ENCODE measurements at regions not wholly inside any gene's neighbourhood (a gene's known extent, or its start where the extent isn't known, plus 50 kb on each side); places are given as distances from the start of the nearest gene placed in this dataset.

DNA sequence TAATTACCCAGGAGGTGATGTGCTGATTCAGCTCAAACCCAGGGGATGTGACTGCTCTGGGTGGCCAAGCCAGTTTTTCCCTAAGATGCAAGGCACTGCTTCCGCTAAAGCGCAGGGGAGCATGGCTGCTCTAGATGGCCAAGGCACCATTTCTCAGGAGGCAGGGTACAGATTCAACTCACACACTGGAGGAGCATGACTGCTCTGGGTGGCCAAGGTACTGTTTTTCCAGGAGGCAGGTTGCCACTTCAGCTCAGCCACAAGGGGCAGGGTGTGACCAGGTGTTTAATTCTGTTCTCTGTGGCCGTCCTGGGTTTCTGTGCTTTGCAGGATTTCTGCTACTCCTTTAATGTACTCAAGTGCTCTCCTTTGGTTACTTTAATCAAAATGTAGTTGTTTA, 659.3 kb upstream of the ARRDC4 start:
- no peak overlapping the region for H3K27ac ChIP-seq
- in situ Hi-C loops (cut with HindIII; ENCODE audit: low pct_ligation_motif_present, low sequenced_read_pairs) = no loop called here
- no peaks in the 10 kb centered on the region for H3K27me3 ChIP-seq (replicated peaks)
- no peak for DNase-seq
- no peaks in the 10 kb centered on the region for H3K36me3 ChIP-seq (replicated peaks)
- no peak overlapping the region for H3K4me3 ChIP-seq (ENCODE audit: low read depth, low read length)
- TF ChIP-seq, protein P1, sequence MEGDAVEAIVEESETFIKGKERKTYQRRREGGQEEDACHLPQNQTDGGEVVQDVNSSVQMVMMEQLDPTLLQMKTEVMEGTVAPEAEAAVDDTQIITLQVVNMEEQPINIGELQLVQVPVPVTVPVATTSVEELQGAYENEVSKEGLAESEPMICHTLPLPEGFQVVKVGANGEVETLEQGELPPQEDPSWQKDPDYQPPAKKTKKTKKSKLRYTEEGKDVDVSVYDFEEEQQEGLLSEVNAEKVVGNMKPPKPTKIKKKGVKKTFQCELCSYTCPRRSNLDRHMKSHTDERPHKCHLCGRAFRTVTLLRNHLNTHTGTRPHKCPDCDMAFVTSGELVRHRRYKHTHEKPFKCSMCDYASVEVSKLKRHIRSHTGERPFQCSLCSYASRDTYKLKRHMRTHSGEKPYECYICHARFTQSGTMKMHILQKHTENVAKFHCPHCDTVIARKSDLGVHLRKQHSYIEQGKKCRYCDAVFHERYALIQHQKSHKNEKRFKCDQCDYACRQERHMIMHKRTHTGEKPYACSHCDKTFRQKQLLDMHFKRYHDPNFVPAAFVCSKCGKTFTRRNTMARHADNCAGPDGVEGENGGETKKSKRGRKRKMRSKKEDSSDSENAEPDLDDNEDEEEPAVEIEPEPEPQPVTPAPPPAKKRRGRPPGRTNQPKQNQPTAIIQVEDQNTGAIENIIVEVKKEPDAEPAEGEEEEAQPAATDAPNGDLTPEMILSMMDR (IDR thresholded peaks at IDR 0.05; ENCODE audit: low read depth, low read length, missing control alignments) = no peak

DNA sequence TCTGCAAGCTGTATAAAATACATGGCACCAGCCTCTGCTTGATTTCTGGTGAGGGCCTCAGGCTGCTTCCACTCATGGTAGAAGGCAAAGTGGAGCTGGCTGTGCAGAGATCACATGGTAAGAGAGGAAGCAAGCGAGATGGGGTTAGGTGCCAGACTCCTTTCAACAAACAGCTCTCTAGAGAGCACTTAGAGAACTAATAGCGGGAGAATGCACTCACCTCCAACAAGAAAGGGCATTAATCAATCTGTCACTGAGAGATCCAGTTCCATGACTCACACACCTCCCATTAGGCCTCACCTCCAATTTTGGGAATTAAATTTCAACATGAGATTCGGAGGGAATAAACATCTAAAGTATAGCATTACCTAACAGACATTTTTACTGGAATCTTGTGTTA, 644.1 kb upstream of the ARRDC4 start:
- in situ Hi-C loops (cut with HindIII; ENCODE audit: low pct_ligation_motif_present, low sequenced_read_pairs) = no loop called here
- H3K27ac ChIP-seq = no peak overlapping the region
- TF ChIP-seq, protein P1 (IDR thresholded peaks at IDR 0.05; ENCODE audit: low read depth, low read length, missing control alignments) = no peak
- H3K4me3 ChIP-seq (ENCODE audit: low read depth, low read length) = no peak overlapping the region
- no peaks in the 10 kb centered on the region for H3K36me3 ChIP-seq (replicated peaks)
- no peaks in the 10 kb centered on the region for H3K27me3 ChIP-seq (replicated peaks)
- no peak for DNase-seq

DNA sequence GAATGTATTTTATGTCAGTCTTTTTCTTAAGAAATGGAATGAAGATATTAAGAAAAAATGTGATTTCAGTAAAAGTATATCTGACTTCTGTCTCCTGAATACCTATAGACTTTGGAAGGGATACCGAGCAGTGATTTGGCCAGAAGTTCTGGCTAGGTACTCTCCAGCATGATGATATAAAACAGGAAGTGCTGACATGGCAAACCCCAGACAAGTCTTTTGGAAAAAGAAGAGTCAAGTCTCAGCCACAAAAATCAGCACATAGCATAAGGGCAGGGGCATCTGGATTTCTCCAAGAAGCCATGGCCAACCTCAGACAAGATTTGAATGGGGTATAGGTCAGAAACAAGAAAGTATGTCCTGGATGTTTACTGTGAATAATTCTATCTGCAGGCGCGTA, 643.3 kb upstream of the ARRDC4 start:
- no peak overlapping the region for H3K27ac ChIP-seq
- H3K27me3 ChIP-seq (replicated peaks) = no peaks in the 10 kb centered on the region
- in situ Hi-C loops (cut with HindIII; ENCODE audit: low pct_ligation_motif_present, low sequenced_read_pairs) = no loop called here
- no peaks in the 10 kb centered on the region for H3K36me3 ChIP-seq (replicated peaks)
- no peak for DNase-seq
- H3K4me3 ChIP-seq (ENCODE audit: low read depth, low read length) = no peak overlapping the region
- TF ChIP-seq, protein P1 (IDR thresholded peaks at IDR 0.05; ENCODE audit: low read depth, low read length, missing control alignments) = no peak

DNA sequence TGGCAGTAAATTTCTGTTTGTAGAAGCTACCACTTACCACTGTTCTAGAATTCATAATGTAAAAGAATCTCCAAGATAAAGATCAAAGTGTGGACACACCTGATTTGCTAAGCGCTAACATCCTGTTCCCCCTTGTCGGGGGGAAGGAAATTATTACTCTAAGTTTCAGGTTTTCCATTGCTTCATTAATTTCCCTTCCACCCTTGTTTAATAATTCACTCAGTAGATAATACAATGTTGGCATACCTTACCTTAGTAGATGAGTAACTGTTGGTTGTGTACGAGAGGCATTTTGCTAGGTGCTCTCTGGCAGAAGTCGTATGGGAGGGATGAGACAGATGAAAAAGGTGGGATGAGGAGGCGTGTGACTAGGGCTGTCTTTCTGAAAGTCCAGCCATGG, 641.2 kb upstream of the ARRDC4 start:
- H3K27me3 ChIP-seq (replicated peaks) = no peaks in the 10 kb centered on the region
- DNase-seq = no peak
- H3K4me3 ChIP-seq (ENCODE audit: low read depth, low read length) = no peak overlapping the region
- no peak overlapping the region for H3K27ac ChIP-seq
- in situ Hi-C loops (cut with HindIII; ENCODE audit: low pct_ligation_motif_present, low sequenced_read_pairs) = no loop called here
- no peaks in the 10 kb centered on the region for H3K36me3 ChIP-seq (replicated peaks)
- TF ChIP-seq, protein P1 (IDR thresholded peaks at IDR 0.05; ENCODE audit: low read depth, low read length, missing control alignments) = no peak

DNA sequence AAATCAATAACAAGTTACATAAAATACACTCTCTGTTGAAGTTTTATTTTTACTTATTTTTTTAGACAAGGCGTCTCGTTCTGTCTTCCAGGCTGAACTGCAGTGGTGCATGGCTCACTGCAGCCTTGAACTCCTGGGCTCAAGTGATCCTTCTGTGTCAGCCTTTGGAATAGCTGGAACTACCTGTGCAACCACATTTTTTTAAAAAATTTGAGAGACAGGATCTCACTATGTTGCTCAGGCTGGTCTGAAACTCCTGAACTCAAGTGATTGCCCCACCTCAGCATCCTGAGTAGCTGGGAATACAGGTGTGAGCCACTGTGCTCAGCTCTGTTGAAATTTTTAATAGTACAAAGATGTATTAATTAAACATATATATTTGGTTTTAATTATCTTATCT, 614.3 kb upstream of the ARRDC4 start:
- no peaks in the 10 kb centered on the region for H3K36me3 ChIP-seq (replicated peaks)
- in situ Hi-C loops (cut with HindIII; ENCODE audit: low pct_ligation_motif_present, low sequenced_read_pairs) = no loop called here
- H3K4me3 ChIP-seq (ENCODE audit: low read depth, low read length) = no peak overlapping the region
- H3K27me3 ChIP-seq (replicated peaks) = no peaks in the 10 kb centered on the region
- TF ChIP-seq, protein P1 (IDR thresholded peaks at IDR 0.05; ENCODE audit: low read depth, low read length, missing control alignments) = no peak
- no peak overlapping the region for H3K27ac ChIP-seq
- DNase-seq = no peak

DNA sequence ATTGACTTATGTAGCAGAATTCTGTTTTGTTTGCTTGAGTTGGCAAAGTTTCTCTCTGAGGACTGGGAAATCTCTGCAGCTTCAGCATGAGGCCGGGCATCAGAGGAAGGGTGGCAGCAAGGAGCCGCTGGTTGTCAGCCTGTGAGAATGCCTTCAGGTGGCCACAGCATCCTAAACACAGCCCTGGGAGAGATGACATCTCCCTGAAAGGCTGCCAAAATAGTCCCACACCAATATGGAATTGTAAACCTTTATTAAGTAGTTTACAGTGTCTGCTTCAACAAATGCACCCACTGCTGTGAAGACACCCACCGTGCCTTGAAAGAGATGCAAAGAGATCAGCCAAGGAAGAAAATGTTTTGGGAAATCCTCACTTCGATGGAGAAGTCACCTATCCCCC, 609.7 kb upstream of the ARRDC4 start:
- in situ Hi-C loops (cut with HindIII; ENCODE audit: low pct_ligation_motif_present, low sequenced_read_pairs) = no loop called here
- Histone ChIP-seq H3K36me3 (replicated peaks) (no peaks in the 10 kb centered on the region), H3K27ac (no peak overlapping the region), H3K4me3 (ENCODE audit: low read depth, low read length) (no peak overlapping the region), H3K27me3 (replicated peaks) (no peaks in the 10 kb centered on the region)
- TF ChIP-seq, protein P1 (IDR thresholded peaks at IDR 0.05; ENCODE audit: low read depth, low read length, missing control alignments) = no peak
- DNase-seq = no peak

Data from brain microvascular endothelial cell (primary cell).